Esophagus squamous epithelium (tissue), 4 donors: ENCODE measurements at regions not wholly inside any gene's neighbourhood (a gene's known extent, or its start where the extent isn't known, plus 50 kb on each side); places are given as distances from the start of the nearest gene placed in this dataset.

ENCODE experiments used
- POLR2A ChIP-seq, 4 donors: fragments of 450-650 bp; IDR thresholded peaks; one replicate each; pipeline ENCODE4 v1.6.1; 2017; ENCODE audit warnings: antibody characterized with exemption in 4 of 4, mild to moderate bottlenecking in 4 of 4, moderate library complexity in 3 of 4
- TF ChIP-seq, protein P1 (sequence below), 6 experiments: fragments of 450-650 bp in 4 of 6; fragments of 200-600 bp in 2 of 6; sonication (generic) in 2 of 6; IDR thresholded peaks; one replicate each; pipeline ENCODE4 v1.5.1; 2016 to 2019; ENCODE audit warnings: antibody characterized with exemption in 6 of 6, mild to moderate bottlenecking in 4 of 6, moderate library complexity in 4 of 6

DNA sequence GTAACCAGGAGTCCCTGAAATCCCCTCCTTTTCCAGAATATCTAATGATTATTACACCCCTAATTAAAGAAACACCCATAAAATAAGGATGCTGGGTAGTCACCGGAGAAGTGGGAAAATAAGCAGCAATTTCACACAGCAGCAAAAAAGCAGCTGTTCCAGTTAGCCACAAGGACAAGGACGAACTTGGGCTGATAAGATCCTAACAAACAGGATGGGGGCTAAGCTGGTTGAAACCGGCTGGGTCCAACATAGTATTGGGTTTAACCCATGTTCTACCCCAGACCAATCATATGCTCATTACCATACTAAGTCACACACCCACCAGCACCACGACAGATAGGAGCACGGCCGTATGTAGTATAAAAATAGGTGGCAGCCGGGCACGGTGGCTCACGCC lies 100.7 kb downstream of the RPL10L start:
- TF ChIP-seq, protein P1, sequence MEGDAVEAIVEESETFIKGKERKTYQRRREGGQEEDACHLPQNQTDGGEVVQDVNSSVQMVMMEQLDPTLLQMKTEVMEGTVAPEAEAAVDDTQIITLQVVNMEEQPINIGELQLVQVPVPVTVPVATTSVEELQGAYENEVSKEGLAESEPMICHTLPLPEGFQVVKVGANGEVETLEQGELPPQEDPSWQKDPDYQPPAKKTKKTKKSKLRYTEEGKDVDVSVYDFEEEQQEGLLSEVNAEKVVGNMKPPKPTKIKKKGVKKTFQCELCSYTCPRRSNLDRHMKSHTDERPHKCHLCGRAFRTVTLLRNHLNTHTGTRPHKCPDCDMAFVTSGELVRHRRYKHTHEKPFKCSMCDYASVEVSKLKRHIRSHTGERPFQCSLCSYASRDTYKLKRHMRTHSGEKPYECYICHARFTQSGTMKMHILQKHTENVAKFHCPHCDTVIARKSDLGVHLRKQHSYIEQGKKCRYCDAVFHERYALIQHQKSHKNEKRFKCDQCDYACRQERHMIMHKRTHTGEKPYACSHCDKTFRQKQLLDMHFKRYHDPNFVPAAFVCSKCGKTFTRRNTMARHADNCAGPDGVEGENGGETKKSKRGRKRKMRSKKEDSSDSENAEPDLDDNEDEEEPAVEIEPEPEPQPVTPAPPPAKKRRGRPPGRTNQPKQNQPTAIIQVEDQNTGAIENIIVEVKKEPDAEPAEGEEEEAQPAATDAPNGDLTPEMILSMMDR (IDR thresholded peaks at IDR 0.05): no peak
- TF ChIP-seq POLR2A (IDR thresholded peaks at IDR 0.05): no peak
